ENCODE measurements at regions not wholly inside any gene's neighbourhood (a gene's known extent, or its start where the extent isn't known, plus 50 kb on each side); places are given as distances from the start of the nearest gene placed in this dataset.

DNA sequence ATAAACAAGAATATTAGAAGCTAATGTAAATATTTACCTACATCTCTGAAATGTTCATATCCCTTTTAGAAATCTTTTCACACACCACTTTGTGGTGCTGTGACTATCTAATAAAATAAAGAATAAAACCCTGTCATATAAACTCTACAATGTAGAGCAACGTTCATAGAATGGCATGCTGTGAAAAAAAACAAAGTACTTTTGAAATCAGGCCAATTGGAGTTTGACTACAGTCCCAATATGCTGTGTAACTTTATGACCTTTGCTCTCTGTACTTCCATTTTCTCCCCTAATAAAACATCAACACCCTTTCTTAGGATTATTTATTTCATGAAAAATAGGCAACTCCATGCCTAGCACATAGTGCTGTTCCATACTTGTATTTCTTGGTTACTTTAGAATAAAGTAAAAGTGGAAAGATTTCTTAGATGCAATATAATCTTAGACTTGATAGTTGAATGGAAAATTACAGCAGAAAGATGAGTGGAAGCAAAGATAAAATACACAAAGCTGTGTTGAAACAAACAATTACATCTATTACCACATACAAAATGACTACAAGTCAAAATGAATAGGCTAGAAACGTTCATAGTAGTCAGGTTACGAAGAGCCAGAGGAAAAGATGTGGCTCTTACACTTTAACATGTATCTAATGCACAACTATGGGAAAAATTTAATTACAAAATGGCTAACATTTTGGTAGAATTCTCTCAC lies 613.2 kb upstream of the SLITRK5 start:
- no peak for DNase-seq
- Histone ChIP-seq H4K91ac (ENCODE audit: insufficient read length, low read depth, low read length) (no peak overlapping the region), H3K23ac (ENCODE audit: insufficient read length, low read depth, low read length) (no peak overlapping the region), H3K4me2 (ENCODE audit: insufficient read depth, insufficient read length, low read length) (no peak overlapping the region), H2BK5ac (ENCODE audit: insufficient read length, low read length) (no peak overlapping the region), H3K4me1 (ENCODE audit: insufficient read depth, low read length) (no peaks in the 10 kb centered on the region), H2BK15ac (ENCODE audit: low read depth, low read length) (no peak overlapping the region), H3K9me3 (ENCODE audit: control insufficient read depth, low read depth, low read length) (no peaks in the 10 kb centered on the region), H4K5ac (ENCODE audit: insufficient read length, low read depth, low read length) (no peak overlapping the region), H4K8ac (replicated peaks; ENCODE audit: insufficient read length, low read depth, low read length) (no peak overlapping the region), H4K20me1 (ENCODE audit: control insufficient read depth, insufficient read depth, insufficient read length) (no peaks in the 10 kb centered on the region), H3K4ac (ENCODE audit: low read depth, low read length) (no peak overlapping the region), H2BK12ac (ENCODE audit: insufficient read length, low read depth, low read length) (no peak overlapping the region), H2AK5ac (ENCODE audit: insufficient read length, low read length) (no peak overlapping the region), H2AFZ (ENCODE audit: low read length) (no peak overlapping the region), H2BK20ac (ENCODE audit: low read depth, low read length, poor library complexity, severe bottlenecking) (no peak overlapping the region), H2BK120ac (ENCODE audit: low read depth, low read length, poor library complexity, severe bottlenecking) (no peak overlapping the region), H3K27ac (ENCODE audit: insufficient read length, low read depth, low read length) (no peak overlapping the region), H3K23me2 (ENCODE audit: insufficient read length, low read depth, low read length, poor library complexity, severe bottlenecking) (no peaks in the 10 kb centered on the region), H3K9ac (ENCODE audit: extremely low read depth, insufficient read length, low read length) (no peak overlapping the region), H3K18ac (ENCODE audit: insufficient read length, low read depth, low read length) (no peak overlapping the region), H3K56ac (ENCODE audit: insufficient read length, low read depth, low read length) (no peak overlapping the region), H3T11ph (ENCODE audit: low read length) (no peak overlapping the region), H3K14ac (ENCODE audit: insufficient read depth, low read length) (no peak overlapping the region), H3K27me3 (ENCODE audit: insufficient read depth, low read length) (no peaks in the 10 kb centered on the region), H3K79me1 (ENCODE audit: insufficient read depth, low read depth, low read length, poor library complexity, severe bottlenecking) (no peaks in the 10 kb centered on the region), H3K79me2 (ENCODE audit: insufficient read depth, low read length) (no peaks in the 10 kb centered on the region)
- H3K27ac Mint-ChIP-seq, result no peak overlapping the region
- TF ChIP-seq, protein P1, sequence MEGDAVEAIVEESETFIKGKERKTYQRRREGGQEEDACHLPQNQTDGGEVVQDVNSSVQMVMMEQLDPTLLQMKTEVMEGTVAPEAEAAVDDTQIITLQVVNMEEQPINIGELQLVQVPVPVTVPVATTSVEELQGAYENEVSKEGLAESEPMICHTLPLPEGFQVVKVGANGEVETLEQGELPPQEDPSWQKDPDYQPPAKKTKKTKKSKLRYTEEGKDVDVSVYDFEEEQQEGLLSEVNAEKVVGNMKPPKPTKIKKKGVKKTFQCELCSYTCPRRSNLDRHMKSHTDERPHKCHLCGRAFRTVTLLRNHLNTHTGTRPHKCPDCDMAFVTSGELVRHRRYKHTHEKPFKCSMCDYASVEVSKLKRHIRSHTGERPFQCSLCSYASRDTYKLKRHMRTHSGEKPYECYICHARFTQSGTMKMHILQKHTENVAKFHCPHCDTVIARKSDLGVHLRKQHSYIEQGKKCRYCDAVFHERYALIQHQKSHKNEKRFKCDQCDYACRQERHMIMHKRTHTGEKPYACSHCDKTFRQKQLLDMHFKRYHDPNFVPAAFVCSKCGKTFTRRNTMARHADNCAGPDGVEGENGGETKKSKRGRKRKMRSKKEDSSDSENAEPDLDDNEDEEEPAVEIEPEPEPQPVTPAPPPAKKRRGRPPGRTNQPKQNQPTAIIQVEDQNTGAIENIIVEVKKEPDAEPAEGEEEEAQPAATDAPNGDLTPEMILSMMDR (conservative IDR thresholded peaks at IDR 0.05), result no peak
- no peaks in the 10 kb centered on the region for H3K36me3 Mint-ChIP-seq (ENCODE audit: insufficient read depth in 1 of 3, low read depth in 3 of 3)
- H3K9me3 Mint-ChIP-seq, result no peaks in the 10 kb centered on the region; a peak in 1 of 5 replicates
- H3K4me1 Mint-ChIP-seq, result no peaks in the 10 kb centered on the region
- no peaks in the 10 kb centered on the region for H3K27me3 Mint-ChIP-seq (ENCODE audit: low read depth)
- WGBS (ENCODE audit: extremely low coverage, insufficient read length, low lambda C conversion rate), result no CpG with 5 or more reads among the region's 3 CpGs
- no peak overlapping the region for H3K4me3 Mint-ChIP-seq

Measured in H9 (cell line).